ENCODE measurements at regions not wholly inside any gene's neighbourhood (a gene's known extent, or its start where the extent isn't known, plus 50 kb on each side); places are given as distances from the start of the nearest gene placed in this dataset.
"Not testable (repeated sequence)": the region's sequence is repeated elsewhere in the genome, so short reads cannot be mapped to it uniquely, and the experiment has no call there.

DNA sequence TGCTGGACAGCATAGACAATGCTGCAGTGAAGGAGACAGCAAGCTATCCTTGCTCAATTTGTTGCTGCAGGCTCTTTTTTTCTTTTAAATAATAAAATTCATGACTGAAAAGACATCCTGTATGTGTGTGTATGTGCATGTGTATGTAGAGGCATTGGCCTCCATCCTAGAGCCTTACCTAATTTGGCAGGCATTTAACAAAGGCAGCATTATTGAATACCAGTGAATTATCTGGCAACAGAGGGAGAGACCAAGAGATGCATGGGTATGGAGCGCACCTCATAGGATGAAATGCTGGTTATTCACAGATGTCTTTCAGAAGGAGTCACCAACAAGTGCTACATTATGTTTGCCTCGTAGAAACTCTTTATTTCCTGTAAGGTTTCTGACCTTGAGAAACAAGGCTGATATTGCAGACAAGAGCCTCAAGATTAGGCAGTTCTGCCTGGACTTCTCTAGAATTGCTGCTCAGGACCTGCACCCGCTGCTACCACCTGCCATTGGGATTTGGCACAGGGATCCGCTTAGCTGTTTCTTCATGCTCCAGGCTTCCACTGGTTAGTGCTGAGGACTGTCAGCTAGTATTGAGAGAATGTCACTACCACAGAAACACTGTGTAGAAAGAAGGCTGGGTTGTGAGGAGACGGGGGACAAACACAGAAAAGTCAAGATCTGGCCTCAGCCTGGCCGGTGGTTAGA is 247.7 kb upstream of the RFX3 start:
- no peak for DNase-seq

DNA sequence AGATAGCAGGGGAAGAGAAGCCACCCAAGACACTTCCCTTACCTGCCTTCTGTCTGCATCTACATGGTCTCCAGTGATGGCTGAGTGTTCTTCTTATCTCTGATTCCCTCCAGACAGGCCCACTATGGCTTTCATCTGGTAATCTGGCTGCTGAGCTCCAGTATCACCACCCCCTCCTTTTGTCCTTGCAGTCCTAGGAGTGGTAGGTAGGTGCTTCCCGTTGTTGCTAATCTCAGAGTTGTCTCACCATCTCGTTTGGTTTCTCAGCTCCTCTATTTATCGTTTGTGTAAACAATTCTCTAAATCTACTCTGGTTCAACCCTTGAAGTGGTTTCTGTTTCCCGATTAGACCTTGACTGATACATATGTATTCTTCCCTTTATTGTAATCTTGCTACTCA is 243.8 kb upstream of the RFX3 start:
- DNase-seq = no peak

DNA sequence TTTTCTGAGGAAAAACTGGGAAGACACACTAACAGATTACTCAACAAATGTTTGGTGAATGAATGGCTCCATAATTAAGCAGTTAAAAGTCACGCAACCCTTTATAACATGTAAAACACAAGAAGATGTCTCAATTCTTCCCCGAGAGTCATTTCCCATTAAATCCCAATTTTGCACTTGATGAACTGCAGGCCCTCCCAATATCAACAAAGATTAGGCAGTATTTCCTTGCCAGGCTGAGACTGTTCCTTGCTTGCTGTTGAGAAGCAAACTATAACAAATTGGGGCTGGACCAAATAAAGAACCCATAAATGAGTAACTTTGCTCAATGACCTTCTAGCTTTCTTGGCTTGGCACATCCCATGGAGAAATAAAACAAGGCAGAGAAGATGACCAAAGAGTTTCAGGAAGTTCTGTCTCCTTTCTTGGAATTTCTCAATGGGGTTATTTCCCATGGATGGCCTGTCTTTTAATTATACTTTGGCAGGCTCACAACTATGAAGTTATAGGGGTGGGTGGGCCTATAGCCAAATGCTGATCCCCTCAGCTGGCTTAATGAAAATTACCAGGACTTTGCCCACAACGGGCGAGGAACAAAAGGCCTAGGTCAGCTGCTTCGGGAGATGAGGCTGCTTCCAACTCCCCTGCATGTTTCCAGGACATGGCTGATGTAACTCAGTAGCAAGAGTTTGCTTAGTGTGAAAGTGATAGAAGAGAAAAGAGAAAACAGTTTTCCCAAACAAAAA is 243.1 kb upstream of the RFX3 start:
- DNase-seq = no peak

DNA sequence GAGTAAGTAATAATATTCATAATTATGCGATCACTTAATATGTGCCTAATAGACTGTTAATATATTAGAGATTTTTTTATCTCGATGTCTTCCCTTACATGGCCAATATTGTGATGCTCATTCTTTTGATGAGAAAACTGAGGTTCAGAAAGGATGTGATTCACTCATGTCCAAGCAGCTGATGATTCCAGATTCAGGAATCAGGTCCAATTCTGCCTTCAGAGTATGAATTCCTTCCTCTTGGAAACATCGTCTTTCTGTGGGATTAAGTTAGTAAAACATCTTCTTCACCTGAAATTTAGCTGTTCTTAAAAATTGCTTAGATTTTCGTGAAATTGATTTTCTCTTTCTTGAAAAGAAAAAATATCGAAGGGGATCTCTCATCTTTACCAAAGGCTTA is 242.5 kb upstream of the RFX3 start:
- DNase-seq = no peak

DNA sequence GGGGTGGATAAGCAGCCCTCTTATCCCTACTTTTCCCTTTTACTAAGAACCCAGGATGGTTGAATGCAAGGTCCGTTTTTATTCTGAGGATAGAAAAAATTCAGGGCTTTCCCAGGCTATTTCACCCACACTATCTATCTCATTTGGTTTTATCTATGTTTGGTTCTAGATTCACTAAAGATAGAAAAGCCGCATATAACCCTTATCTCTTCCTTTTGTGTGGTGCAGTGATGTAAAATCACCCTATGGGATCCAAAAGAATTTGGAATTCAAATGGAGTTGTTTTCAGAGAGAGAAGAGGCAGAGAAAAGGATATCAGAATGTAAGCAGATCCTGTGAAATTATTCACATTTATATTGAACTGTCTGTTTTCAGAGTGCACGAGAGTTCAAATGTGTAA is 236.3 kb upstream of the RFX3 start:
- DNase-seq = no peak

DNA sequence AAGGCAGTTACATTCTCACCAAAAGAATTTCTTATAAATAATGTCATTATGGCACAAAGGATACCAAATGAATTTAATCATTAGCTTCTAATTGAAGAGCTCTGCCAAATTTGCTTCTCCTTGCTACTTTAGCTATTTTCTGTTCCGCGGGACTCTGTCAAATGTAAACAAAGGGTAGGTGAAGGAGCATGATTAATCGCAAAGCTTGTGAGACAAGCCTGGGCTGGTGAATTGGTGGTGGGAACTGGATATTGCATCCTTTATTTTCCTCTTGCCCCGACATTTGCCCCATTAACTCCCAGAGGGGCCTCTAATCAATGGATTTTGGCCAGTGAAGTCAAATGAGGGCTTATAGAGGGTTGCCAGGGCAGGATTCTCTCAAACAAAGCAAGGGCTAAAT is 234.2 kb upstream of the RFX3 start:
- DNase-seq = no peak

DNA sequence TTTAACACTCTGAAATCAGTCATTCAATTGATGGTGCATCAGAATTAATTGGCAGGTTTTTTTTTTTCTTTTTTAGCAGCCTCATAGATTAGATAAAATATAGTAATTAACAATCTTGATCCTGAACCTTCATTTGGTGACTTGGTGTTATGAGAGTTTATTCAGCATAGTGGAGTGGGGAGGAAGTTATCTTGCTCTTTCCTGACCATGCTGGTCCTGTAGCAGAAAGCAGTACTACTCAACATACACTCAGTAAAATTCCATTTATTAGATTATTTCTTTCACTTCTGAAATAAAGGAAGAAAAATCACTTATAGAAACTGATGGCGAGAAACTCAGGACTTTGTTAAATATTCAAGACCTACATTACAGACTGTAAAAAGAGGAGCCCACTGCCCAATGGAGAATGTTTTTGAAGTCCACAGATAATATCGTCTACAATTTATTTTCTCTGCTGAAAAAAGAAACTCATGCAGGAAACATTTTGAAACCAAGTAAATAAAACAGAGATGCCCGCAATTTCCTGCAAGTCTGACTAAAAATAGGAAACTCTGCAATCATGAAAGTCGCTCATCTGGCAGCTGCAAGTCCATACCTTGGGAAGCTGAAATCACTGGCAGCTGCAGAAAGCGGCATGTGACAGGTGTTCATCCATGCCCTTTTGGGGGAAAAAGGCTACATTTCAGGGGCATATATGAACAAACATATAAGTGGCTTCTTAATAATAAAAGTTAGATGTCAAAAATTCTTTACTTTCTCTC is 233.2 kb upstream of the RFX3 start:
- DNase-seq = no peak

DNA sequence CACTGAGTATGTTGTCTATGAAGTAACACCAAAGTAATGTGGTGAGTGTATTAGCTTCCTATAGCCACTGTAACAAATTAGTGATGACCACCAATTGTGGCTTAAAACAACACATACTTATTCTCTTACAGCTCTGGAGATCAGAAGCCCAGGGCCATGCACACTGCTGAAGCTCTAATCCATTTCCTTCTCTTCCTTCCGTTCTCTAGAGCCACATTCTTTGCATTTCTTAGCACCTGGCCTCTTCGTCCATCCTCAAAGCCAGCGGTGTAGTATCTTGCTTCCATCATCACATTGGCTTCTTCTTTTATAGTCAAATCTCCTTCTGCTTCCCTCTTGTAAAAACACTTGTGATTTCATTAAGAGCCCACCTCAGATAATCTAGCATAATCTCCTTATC is 230.3 kb upstream of the RFX3 start:
- no peak for DNase-seq

DNA sequence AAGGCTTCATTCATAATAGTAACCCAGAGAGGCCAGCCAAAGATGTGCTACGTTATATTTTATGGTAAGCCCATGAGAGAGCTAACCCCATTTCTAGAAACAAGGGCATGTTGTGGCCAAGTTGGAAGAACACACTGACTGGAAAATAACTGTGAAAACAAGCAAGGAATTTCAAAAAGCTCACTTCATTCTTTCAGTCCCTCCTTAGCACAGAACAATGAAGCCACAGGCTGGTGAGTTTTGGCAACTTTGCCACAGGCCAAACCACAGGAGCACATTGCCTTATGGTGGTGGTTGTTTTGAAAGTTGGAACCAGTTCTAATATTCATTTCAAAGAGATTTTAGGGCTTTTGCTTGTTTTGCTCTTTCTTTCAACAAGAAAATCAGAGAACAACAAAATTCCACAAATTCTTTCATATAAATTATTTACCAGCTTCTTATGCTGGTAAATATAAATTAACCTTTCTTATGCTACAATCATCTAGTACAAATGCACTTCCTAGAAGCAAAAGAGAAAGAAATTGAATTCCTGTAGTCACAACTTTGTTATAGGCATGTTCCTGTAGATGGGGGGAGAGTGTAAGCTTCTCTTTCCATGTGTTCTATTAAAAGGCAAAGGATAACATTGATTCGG is 225.4 kb upstream of the RFX3 start:
- no peak for DNase-seq

DNA sequence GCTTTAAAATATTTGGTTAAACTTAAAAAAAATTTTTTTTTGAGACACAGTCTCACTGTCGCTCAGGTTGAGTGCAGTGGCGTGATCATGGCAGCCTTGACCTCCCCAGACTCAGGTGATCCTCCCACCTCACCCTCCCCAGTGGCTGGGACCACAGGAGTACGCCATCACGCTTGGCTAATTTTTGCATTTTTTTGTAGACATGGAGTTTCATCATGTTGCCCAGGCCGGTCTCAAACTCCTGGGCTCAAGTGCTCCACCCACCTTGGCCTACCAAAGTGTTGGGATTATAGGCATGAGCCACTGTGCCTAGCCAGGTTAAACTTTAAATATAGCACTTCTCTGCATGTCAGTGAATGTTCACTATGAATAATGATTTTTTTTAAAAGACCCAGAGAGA is 224.5 kb upstream of the RFX3 start:
- DNase-seq = no peak

DNA sequence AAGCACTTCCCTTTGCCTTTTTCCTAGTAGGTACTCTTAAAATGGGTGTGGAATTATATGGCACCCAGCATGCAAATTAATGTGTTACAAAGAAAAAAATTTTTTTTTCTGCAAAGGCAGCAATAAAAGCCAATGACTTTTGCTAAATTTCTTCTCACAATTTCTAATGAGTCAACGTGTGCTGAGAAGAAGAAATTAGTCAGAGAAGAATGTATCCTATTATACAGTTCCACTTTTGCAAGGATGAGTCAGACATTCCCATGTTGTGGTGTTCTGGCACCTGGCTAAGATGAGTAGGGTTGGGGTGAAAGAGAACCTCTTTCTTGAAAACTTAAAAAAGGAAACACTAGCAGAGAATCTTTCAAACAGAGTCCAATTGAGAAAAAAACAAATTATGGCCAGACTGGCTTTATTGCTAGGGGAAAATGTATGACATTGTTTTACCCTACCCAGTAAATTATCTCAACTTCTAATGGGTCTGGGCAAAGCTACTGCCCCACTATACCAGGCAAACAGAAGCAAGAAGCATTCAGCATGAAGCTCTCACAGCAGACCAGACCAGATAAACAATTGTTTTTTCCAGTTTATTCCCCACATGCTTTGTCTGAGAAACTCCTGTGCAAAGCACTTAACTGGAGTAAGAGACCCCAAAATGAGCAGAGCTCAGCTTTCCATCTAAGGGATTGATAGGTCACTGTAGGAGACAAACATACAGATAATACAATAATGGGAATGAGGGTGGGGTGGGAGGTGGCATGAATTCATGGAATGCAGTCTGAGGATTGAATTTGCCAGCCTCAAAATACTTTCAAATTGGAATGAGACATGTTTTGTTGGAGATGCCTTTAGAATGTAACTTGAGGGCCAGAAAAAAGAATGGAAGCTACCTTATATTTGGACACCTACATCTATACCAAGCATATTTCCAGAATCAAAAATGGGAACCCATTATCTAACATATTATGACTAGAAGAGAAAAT is 220.8 kb upstream of the RFX3 start:
- no peak for DNase-seq

DNA sequence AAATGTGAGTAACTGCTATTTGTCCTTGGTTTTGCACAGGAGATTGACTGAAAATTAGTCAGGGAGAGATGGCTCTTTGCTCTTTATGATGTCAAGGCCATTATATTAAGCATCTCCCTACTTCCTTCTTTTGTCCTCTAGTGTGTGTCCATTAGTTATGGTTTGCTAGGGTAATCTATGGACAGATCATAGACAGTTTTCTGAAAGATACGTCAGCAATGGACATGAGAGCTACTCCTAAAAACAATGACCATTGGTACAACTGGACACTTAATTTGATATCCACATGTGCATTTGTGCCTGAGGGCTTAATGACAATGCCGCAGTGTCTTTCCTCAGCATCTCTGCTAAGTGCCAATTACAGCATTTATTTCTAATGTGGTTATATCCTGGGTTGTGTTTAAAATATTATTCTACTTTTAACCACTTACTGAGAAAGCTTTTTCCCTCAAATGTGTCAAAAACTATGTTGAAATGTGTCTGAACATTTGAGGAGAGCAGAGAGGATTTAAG is 218.2 kb upstream of the RFX3 start:
- DNase-seq = no peak

DNA sequence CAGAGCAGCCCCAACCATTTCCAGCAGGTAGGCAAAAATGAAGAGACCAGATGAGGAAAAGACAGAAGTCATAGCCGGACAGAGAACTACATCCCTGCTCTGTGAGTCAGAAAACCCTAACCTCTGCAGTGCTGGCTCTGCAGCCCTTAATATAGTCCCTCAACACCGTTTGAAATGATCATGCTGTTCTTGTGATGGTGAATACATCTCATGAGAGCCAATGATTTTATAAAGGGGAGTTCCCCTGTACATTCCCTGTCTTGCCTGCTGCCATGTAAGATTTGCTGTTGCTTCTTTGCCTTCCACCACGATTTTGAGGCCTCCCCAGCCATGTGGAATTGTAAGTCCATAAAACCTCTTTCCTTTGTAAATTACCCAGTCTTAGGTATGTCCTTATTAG is 216.8 kb upstream of the RFX3 start:
- DNase-seq = no peak

DNA sequence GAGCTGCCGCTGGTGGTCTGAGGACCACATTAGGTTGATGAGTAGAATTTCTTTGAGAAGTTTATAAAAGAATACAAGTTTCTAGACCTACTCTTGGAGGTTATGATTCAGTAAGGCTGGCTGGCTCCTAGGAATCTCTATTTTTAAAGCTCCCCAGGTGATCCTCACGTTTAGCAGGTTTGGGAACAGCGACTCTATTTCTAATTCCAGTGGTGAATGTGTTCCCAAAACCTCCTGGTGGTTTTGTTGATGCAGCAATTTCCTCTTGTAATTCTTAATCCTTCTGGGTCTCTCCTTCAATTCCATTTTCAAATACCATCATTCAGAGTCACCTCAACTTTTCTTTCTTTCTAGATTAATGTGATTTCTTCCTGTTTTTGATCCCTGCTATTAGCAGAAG is 215.9 kb upstream of the RFX3 start:
- DNase-seq = no peak

DNA sequence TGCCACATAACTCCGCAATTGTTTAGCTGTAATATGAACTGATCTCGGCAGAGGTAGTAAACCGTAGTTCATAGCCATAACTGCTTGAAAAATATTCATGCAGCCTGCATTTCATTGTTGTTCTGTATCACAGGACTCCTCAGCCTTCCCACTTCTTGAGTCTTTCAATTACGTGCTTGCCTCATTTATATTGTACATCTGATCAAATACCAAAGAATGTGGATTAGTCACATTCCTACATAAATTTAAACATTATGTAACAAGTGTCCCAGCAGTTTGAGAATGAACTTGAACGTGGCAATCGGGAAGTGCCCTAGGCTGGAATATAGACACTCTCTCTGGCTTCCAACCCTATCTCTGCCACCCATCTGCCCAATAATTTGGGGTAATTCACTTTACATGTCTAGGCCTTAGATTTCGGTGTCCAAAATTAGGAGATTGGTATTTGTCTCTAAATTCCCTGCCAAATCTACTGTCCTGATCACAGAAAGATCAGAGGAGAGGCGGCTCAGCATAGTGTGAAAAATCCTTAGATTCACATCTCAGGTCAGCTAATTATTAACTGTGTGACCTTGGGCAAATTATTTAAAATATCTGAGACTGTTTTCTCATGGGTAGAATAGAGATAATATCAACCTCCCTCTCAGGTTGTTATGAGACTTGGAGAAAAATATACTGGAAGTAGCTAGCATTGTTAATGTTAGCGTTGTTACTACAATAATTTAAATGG is 215.1 kb upstream of the RFX3 start:
- DNase-seq = no peak

DNA sequence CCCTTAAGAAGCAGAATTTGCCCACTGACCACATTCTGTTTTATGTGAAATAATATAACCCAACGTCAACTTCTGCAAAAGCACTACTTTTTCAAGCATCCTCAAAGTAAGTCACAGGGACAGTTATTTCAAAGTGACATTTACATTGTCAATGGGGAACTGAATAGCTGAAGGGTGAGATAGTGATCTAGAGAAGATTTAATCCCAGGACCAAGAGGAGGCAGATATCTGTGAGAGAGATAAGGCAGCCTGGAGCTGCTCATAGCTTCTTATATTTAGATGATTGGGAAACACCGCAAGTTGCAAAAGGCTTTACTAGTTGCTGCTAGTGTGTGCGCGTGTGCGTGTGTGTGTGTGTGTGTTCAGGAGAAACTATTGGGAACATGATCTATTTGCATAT is 210.4 kb upstream of the RFX3 start:
- DNase-seq = no peak

DNA sequence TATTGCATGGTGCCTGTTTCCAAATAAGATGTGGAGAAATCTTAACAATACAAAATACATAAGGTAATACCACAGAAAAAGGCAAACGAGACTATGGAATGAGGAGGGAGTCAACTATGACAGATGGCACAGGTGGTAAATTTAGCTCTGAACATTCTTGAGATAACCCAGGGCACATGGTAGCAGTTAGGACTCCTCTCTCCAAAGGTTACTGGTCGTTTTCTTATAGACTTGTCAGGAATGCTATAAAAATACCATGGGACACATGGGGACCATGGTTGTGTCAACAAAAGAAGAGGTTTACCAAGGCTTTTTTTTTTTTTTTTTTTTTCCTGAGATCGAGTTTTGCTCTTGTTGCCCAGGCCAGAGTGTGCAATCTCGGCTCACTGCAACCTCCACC is 209.4 kb upstream of the RFX3 start:
- DNase-seq = no peak

DNA sequence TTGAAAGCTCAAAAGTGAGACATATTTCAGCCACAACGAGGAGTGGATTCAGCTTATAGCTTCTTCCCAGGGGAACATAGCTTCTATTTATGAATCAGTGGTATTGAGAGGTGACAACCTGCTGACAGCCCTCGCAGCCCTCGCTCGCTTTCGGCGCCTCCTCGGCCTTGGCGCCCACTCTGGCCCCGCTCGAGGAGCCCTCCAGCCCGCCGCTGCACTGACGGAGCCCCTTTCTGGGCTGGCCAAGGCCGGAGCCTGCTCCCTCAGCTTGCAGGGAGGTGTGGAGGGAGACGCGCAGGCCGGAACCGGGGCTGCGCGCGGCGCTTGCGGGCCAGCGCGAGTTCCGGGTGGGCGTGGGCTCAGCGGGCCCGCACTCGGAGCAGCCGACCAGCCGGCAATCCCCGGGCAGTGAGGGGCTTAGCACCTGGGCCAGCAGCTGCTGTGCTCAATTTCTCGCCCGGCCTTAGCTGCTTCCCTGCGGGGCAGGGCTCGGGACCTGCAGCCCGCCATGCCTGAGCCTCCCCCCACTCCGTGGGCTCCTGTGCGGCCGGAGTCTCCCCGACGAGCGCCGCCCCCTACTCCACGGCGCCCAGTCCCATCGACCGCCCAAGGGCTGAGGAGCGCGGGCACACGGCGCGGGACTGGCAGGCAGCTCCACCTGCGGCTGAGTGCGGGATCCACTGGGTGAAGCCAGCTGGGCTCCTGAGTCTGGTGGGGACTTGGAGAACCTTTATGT is 207.9 kb upstream of the RFX3 start:
- DNase-seq = not testable (repeated sequence)

DNA sequence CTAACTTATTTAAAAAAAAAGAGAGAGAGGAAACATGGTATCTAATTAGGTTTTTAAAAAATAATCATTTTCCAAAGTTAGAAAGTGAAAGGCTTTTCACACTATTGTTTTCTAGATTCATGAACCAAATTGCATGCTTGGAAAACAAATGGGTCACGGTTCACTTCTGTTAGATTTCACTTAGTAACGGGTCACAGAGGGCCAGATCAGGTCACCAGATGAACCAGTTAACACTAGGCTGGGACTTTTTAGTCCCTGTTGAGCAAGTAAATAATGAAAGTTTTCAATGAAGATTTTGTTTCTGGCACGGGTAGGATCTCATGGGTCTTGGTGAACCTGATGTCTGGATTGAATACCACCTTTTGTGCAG is 207.2 kb upstream of the RFX3 start:
- DNase-seq = no peak
